ENCODE measurements at regions not wholly inside any gene's neighbourhood (a gene's known extent, or its start where the extent isn't known, plus 50 kb on each side); places are given as distances from the start of the nearest gene placed in this dataset.

DNA sequence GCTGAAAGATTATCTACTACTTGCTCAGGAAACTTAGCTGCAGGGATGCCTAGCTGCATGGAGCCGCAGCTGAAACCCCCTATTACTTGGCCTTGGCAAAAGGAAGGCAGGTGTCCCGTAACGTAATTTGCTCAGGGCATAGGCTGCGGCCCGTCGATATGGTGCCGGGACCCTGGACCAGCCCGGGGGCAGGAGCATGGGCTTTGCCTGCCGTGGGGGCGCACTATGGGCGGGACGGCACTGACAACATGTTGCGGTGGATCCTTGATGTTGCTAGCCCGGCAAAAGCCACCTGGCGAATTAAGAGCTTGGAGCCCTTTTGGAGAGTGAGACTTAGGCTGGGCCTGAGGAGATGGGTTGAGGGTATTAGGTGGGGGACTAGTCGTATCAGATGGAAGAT is 1551.2 kb downstream of the AACS start:
- Mint-ChIP-seq H3K9me3 (peaks cover 32 to 50% of the 10 kb centered on the region in 2 experiments), H3K4me3 (no peak overlapping the region), H3K36me3 (ENCODE audit: insufficient read depth in 1 of 3, low read depth in 3 of 3) (peaks cover 8 to 14% (median 12%) of the 10 kb centered on the region in 3 experiments; a peak in 6 of 7 replicates), H3K4me1 (peaks cover 12 to 14% of the 10 kb centered on the region in 2 experiments), H3K27ac (peak overlapping the region in 1 of 3 experiments; percentile 89; a peak in 2 of 7 replicates), H3K27me3 (ENCODE audit: low read depth) (no peaks in the 10 kb centered on the region; the same call in 1 of the 2 replicates)
- H3K14ac ChIP-seq (ENCODE audit: insufficient read depth, low read length) = no peak overlapping the region
- H3K56ac ChIP-seq (ENCODE audit: insufficient read length, low read depth, low read length) = no peak overlapping the region
- H2BK20ac ChIP-seq (ENCODE audit: low read depth, low read length, poor library complexity, severe bottlenecking) = no peak overlapping the region
- H3K4me1 ChIP-seq (ENCODE audit: insufficient read depth, low read length) = no peaks in the 10 kb centered on the region
- H2BK15ac ChIP-seq (ENCODE audit: low read depth, low read length) = no peak overlapping the region
- no peak overlapping the region for H3K23ac ChIP-seq (ENCODE audit: insufficient read length, low read depth, low read length)
- H3K9me3 ChIP-seq (ENCODE audit: control insufficient read depth, low read depth, low read length) = peaks cover 5% of the 10 kb centered on the region
- H4K20me1 ChIP-seq (ENCODE audit: control insufficient read depth, insufficient read depth, insufficient read length) = no peaks in the 10 kb centered on the region
- no peaks in the 10 kb centered on the region for H3K79me2 ChIP-seq (ENCODE audit: insufficient read depth, low read length)
- no peak overlapping the region for H2BK12ac ChIP-seq (ENCODE audit: insufficient read length, low read depth, low read length)
- no peak overlapping the region for H2AK5ac ChIP-seq (ENCODE audit: insufficient read length, low read length)
- H4K8ac ChIP-seq (replicated peaks; ENCODE audit: insufficient read length, low read depth, low read length) = no peak overlapping the region
- no peak overlapping the region for H3K9ac ChIP-seq (ENCODE audit: extremely low read depth, insufficient read length, low read length)
- no peak overlapping the region for H2AFZ ChIP-seq (ENCODE audit: low read length)
- no peak overlapping the region for H3K4me2 ChIP-seq (ENCODE audit: insufficient read depth, insufficient read length, low read length)
- no peak overlapping the region for H3K18ac ChIP-seq (ENCODE audit: insufficient read length, low read depth, low read length)
- no peak for DNase-seq
- no peak for TF ChIP-seq CTCF (conservative IDR thresholded peaks at IDR 0.05)
- H2BK120ac ChIP-seq (ENCODE audit: low read depth, low read length, poor library complexity, severe bottlenecking) = no peak overlapping the region
- H3K27ac ChIP-seq (ENCODE audit: insufficient read length, low read depth, low read length) = no peak overlapping the region
- no peak overlapping the region for H4K91ac ChIP-seq (ENCODE audit: insufficient read length, low read depth, low read length)
- H3K23me2 ChIP-seq (ENCODE audit: insufficient read length, low read depth, low read length, poor library complexity, severe bottlenecking) = no peaks in the 10 kb centered on the region
- no peak overlapping the region for H2BK5ac ChIP-seq (ENCODE audit: insufficient read length, low read length)
- no peak overlapping the region for H4K5ac ChIP-seq (ENCODE audit: insufficient read length, low read depth, low read length)
- no CpG with 5 or more reads among the region's 16 CpGs for WGBS (ENCODE audit: extremely low coverage, insufficient read length, low lambda C conversion rate)
- H3K79me1 ChIP-seq (ENCODE audit: insufficient read depth, low read depth, low read length, poor library complexity, severe bottlenecking) = no peaks in the 10 kb centered on the region
- no peak overlapping the region for H3K4ac ChIP-seq (ENCODE audit: low read depth, low read length)
- H3T11ph ChIP-seq (ENCODE audit: low read length) = no peak overlapping the region
- H3K27me3 ChIP-seq (ENCODE audit: insufficient read depth, low read length) = no peaks in the 10 kb centered on the region

Measured in H9 (cell line).